HG03064 (cell line): ENCODE measurements at regions not wholly inside any gene's neighbourhood (a gene's known extent, or its start where the extent isn't known, plus 50 kb on each side); places are given as distances from the start of the nearest gene placed in this dataset.

Experiments
- ATAC-seq: cut with Tn5 transposase; IDR thresholded peaks from one replicate; pipeline ENCODE4 v1.9.1; 2021; ENCODE audit warnings: low read depth; ENCODE audit not compliant: unreplicated experiment

- ATAC-seq, result no peak
These were observed 798.9 kb upstream of the PIK3C3 start for GRCh38 chr18:41155910-41156851.

- no peak for ATAC-seq
These were observed 800.0 kb upstream of the PIK3C3 start for GRCh38 chr18:41155025-41155424.

GRCh38 chr18:41153871-41154270 is 801.2 kb upstream of the PIK3C3 start:
- ATAC-seq, result no peak

GRCh38 chr18:41150316-41150715 is 804.7 kb upstream of the PIK3C3 start:
- no peak for ATAC-seq

- ATAC-seq, result no peak
These were observed 808.7 kb upstream of the PIK3C3 start for GRCh38 chr18:41146301-41146700.

GRCh38 chr18:41145516-41145915 is 809.5 kb upstream of the PIK3C3 start:
- ATAC-seq, result no peak

- ATAC-seq, result no peak
These were observed 810.6 kb upstream of the PIK3C3 start for GRCh38 chr18:41144441-41144840.

GRCh38 chr18:41140506-41140905 is 814.5 kb upstream of the PIK3C3 start:
- ATAC-seq, result no peak

- ATAC-seq, result no peak
These were observed 819.9 kb upstream of the PIK3C3 start for GRCh38 chr18:41135146-41135545.

- no peak for ATAC-seq
These were observed 820.6 kb upstream of the PIK3C3 start for GRCh38 chr18:41134426-41134825.

- no peak for ATAC-seq
These were observed 824.0 kb upstream of the PIK3C3 start for GRCh38 chr18:41131050-41131449.

GRCh38 chr18:41128545-41128944 is 826.5 kb upstream of the PIK3C3 start:
- no peak for ATAC-seq

GRCh38 chr18:41128126-41128525 is 826.9 kb upstream of the PIK3C3 start:
- no peak for ATAC-seq

- ATAC-seq, result no peak
These were observed 828.3 kb upstream of the PIK3C3 start for GRCh38 chr18:41126541-41127235.

- ATAC-seq, result no peak
These were observed 833.8 kb upstream of the PIK3C3 start for GRCh38 chr18:41121116-41121826.

- ATAC-seq, result no peak
These were observed 836.0 kb upstream of the PIK3C3 start for GRCh38 chr18:41119031-41119430.

GRCh38 chr18:41113885-41114482 is 841.0 kb upstream of the PIK3C3 start:
- ATAC-seq, result no peak

- no peak for ATAC-seq
These were observed 855.6 kb upstream of the PIK3C3 start for GRCh38 chr18:41099451-41099850.

- ATAC-seq, result no peak
These were observed 858.5 kb upstream of the PIK3C3 start for GRCh38 chr18:41096504-41096903.

GRCh38 chr18:41077076-41077475 is 878.0 kb upstream of the PIK3C3 start:
- no peak for ATAC-seq

- no peak for ATAC-seq
These were observed 879.8 kb upstream of the PIK3C3 start for GRCh38 chr18:41075212-41075611.
